GM13976 (cell line): ENCODE measurements at regions not wholly inside any gene's neighbourhood (a gene's known extent, or its start where the extent isn't known, plus 50 kb on each side); places are given as distances from the start of the nearest gene placed in this dataset.

Source experiments
- DNase-seq: peaks from one replicate; pipeline ENCODE4 v3.0.0; 2012; ENCODE audit warnings: low spot score
- CTCF ChIP-seq: IDR thresholded peaks from 2 replicates; pipeline ENCODE4 v1.5.1; 2012; ENCODE audit warnings: borderline replicate concordance, mild to moderate bottlenecking; ENCODE audit not compliant: insufficient read depth; ENCODE audit errors: extremely low read depth, missing control alignments, control extremely low read depth
- in situ Hi-C: fragments of 300-500 bp; cut with MboI; formaldehyde crosslinking; loops from one replicate; pipeline ENCODE4 v1.12.0; 2022; ENCODE audit warnings: low sequenced_read_pairs, mixed read lengths, inconsistent platforms; ENCODE audit not compliant: unreplicated experiment

DNA sequence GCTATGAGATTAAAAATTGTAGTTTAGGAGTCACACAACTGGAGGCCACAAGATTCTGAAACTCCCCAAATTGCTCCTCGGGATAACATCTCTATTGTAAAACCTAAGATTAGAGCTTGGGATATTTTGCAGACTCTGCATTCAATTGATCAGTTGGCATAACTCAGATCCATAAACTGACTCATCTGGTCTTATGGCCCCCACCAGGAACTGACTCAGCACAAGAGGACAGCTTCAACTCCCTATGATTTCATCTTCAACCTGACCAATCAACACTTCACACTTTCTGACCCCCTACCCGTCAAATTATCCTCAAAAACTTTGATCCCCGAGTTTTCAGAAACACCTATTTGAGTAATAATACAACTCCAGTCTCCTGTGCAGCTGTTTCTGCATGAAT, 257.3 kb downstream of the HAO1 start:
- no peak for DNase-seq
- in situ Hi-C loops, result no loop called here
- no peak for TF ChIP-seq CTCF

GRCh38 chr20:7687065-7687464, 253.2 kb downstream of the HAO1 start:
- no peak for TF ChIP-seq CTCF
- no peak for DNase-seq
- in situ Hi-C loops, result no loop called here

DNA sequence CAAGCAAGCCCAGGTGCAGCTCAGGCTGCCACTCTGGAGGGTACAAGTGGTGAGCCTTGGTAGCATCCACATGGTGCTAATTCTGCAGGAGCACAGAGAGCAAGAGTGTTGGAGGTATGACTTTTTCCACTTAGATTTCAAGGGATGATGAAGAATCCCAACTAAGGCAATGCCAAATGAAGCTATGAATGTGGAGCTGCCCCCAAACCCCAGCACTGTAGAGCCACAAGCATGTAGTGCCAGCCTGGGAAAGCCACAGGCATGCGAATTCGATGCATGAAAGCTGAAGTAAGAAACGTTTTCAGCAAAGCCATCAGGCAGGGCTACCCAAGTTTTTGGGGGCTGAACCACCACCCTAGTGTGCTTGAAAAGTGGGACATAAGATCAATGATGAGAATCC, 251.1 kb downstream of the HAO1 start:
- DNase-seq, result no peak
- no peak for TF ChIP-seq CTCF
- in situ Hi-C loops, result no loop called here

DNA sequence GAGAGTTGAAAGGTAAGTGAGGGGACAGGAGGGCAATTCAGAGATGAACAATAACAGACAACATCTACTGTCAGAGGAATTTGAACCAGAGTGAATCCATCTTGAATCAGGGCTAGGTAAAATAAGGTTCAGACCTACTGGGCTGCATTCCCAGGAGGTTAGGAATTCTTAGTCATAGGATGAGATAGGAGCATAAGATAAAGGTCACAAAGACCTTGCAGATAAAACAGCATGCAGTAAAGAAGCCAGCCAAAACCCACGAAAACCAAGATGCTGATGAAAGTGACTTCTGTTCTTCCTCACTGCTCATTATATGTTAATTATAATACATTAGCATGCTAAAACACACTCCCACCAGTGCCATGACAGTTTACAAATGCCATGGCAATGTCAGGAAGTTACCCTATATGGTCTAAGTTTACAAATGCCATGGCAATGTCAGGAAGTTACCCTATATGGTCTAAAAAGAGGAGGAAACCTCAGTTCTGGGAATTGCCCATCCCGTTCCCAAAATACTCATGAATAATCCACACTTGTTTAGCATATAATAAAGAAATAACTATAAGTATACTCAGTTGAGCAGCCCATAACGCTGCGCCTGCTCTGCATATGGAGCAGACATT, 248.5 kb downstream of the HAO1 start:
- no peak for TF ChIP-seq CTCF
- DNase-seq, result no peak
- in situ Hi-C loops, result no loop called here

GRCh38 chr20:7692478-7692877, 247.8 kb downstream of the HAO1 start:
- in situ Hi-C loops, result no loop called here
- DNase-seq, result no peak
- TF ChIP-seq CTCF, result no peak

GRCh38 chr20:7693761-7694160, 246.5 kb downstream of the HAO1 start:
- in situ Hi-C loops, result no loop called here
- no peak for TF ChIP-seq CTCF
- DNase-seq, result no peak
